ENCODE measurements at regions not wholly inside any gene's neighbourhood (a gene's known extent, or its start where the extent isn't known, plus 50 kb on each side); places are given as distances from the start of the nearest gene placed in this dataset.

GRCh38 chr4:127580891-127581290 lies 51.9 kb upstream of the INTU start:
- TF ChIP-seq POLR2A (IDR thresholded peaks at IDR 0.05) (no peak), CTCF (IDR thresholded peaks at IDR 0.05) (no peak)
